H7 (cell line): ENCODE measurements at regions not wholly inside any gene's neighbourhood (a gene's known extent, or its start where the extent isn't known, plus 50 kb on each side); places are given as distances from the start of the nearest gene placed in this dataset.
"Not testable (repeated sequence)": the region's sequence is repeated elsewhere in the genome, so short reads cannot be mapped to it uniquely, and the experiment has no call there.

ENCODE experiments used
- DNase-seq: peaks from one replicate; pipeline ENCODE4 v3.0.0; 2012
- H3K27me3 ChIP-seq: 2 replicates; pipeline ENCODE4 v1.6.0; 2011; ENCODE audit warnings: mild to moderate bottlenecking, low read length; ENCODE audit not compliant: control insufficient read depth, insufficient read depth
- H3K36me3 ChIP-seq: replicated peaks from 2 replicates; pipeline ENCODE4 v1.5.1; 2011; ENCODE audit warnings: low read length; ENCODE audit not compliant: control insufficient read depth, insufficient read depth
- H3K4me3 ChIP-seq: 2 replicates; pipeline ENCODE4 v1.5.1; 2011; ENCODE audit warnings: low read depth, mild to moderate bottlenecking, control low read depth, low read length, moderate library complexity; ENCODE audit not compliant: insufficient read depth

DNA sequence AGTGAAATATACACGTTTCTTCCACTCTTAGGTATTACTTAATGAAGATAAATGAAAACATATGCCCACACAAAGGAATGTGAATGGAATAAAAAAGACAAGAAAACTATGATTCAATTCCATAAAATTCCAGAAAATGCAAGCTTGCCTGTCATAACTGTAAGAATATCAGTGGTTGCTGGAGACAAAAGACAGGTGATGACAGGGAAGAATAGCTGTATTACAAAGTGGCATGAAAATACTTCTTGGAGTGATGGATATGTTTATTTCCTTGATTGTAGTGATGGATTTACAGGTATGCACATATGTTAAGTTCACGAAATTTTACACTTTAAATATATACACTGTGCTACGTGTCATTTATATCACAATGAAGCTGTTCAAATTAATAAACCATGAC lies 553.3 kb downstream of the HTR1A start:
- Histone ChIP-seq H3K4me3 (no peak overlapping the region), H3K27me3 (no peaks in the 10 kb centered on the region), H3K36me3 (no peaks in the 10 kb centered on the region)
- DNase-seq: no peak

DNA sequence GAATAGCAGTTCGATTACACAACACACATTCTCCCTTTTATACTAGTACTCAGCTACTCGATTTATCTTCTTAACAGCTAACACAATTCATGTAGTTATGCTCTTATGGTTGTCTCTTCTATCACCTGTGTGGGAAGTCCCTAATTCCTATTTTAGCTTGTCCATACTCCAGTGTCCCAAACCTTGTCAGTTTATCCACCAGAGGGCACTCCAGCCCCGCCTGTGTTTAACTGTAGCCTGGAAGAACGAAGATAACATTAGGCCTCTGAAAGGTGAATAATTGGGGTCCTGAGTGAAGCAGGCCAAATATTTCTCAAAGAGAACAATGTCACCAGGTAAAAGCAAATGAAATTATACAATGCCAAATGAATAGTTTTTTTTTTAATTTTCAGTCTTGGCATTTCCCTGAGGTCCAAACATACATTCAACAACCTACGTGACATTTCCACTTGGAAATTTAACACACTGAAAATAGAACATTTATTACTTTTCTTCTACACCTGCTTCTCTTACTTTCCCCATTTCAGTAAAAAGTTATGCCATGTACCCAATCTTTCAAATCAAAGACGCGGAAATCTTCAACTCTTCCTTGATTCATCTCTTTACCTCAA lies 560.7 kb downstream of the HTR1A start:
- Histone ChIP-seq H3K36me3 (no peaks in the 10 kb centered on the region), H3K27me3 (no peaks in the 10 kb centered on the region), H3K4me3 (no peak overlapping the region)
- DNase-seq: peak; percentile 5

DNA sequence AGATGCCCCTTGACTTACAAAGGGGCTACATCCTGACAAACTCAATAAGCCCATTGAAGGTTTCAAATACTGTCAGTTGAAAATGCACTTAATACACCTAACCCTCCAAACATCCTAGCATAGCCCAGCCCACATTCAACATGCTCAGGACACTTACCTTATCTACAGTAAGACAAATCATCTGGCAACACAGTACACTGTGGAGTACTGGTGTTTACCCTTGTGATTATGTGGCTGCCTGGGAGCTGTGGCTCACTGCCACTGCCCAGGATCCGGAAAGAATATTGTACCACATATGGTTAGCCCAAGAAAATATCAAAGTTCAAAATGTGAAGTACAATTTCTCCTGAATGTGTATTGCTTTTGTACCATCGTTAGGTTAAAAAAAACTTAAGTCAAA lies 562.2 kb downstream of the HTR1A start:
- no peak for DNase-seq
- Histone ChIP-seq H3K4me3 (no peak overlapping the region), H3K36me3 (no peaks in the 10 kb centered on the region), H3K27me3 (no peaks in the 10 kb centered on the region)

DNA sequence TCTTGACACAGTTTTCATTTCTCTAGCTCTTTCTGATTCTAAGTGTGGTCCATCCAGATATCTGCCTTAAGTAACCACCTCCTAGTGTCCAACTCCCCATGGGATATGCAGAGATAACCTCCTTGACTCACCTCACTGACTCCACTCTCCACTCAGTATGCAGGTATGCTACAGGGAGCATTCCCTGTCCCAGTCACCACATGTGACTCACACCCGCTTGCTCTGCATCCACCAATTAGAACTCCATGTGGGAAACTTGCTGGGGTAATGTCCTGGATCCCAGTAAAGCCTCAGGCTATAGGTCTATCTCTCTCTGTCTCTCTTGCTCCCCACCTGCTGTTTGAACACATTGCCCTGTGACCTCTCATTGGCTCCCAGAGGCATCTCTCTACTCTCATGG lies 563.9 kb downstream of the HTR1A start:
- Histone ChIP-seq H3K4me3 (no peak overlapping the region), H3K27me3 (no peaks in the 10 kb centered on the region), H3K36me3 (no peaks in the 10 kb centered on the region)
- DNase-seq: no peak

DNA sequence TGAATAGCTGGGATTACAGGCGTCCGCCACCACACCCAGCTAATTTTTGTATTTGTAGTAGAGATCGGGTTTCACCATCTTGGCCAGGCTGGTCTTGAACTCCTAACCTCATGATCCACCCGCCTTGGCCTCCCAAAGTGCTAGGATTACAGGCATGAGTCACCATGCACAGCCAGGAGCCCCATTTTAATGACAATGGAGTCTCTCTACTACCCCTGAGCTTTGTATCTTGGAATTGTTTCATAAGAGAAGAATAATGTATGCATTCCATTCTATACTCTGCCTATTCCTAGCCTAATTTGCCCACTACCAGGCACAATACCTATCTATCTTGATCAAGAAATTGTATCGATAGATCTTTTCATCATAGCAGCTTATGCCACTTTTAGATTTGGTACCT lies 574.1 kb downstream of the HTR1A start:
- peak; percentile 2 for DNase-seq
- not testable (repeated sequence) for H3K36me3 ChIP-seq, H3K4me3 ChIP-seq, H3K27me3 ChIP-seq

DNA sequence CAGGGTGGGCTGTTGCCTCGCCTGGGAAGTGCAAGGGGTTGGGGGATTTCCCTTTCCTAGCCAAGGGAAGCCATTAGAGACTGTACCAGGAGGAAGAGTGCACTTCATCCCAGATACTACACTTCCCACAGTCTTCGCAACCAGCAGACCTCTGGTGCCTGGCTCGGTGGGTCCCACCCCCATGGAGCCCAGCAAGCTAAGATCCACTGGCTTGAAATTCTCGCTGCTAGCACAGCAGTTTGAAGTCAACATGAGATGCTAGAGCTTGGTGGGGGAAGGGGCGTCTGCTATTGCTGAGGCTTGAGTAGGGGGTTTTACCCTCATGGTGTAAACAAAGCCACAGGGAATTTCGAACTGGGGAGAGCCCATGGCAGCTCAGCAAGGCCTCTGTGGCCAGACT lies 586.4 kb downstream of the HTR1A start:
- H3K36me3 ChIP-seq: no peaks in the 10 kb centered on the region
- no peak for DNase-seq
- no peak overlapping the region for H3K4me3 ChIP-seq
- H3K27me3 ChIP-seq: no peaks in the 10 kb centered on the region

DNA sequence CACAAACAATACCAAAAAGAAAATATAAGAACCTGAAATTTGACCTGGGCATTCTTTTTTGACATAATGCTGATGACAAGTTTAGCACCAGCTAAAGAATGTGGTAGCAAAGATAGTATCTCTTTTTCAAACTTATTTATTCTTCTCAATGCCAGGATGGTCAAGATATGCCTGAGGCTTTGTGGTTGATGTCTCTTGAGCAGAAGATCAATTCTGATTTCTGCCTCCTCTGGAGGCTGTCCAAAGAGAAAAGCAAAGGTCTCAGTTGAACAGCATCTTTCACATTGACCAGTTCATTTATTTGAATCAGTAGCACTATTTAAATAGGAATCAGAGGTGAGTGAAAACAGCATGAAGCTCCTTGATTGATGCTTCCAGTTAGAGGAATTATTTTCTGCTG lies 588.2 kb downstream of the HTR1A start:
- Histone ChIP-seq H3K4me3 (no peak overlapping the region), H3K27me3 (no peaks in the 10 kb centered on the region), H3K36me3 (no peaks in the 10 kb centered on the region)
- no peak for DNase-seq

DNA sequence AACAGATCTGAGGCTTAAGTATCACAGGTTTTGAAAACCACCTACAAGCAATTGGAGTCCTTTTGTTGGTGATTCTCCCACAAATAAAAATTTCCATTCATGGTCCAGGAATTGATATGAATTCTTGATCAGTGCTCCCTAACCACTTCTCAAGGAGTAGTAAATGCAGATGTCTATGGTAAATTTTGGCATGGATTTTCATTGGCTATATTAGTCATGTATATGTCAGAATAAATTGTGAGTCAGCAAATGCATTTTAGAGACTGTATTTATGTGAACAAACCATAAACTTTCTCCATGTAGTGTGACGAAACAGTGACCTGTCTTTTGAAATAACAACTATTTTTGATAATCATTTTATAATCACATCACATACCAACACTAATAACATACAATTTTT lies 611.1 kb downstream of the HTR1A start:
- no peak overlapping the region for H3K4me3 ChIP-seq
- H3K27me3 ChIP-seq: no peaks in the 10 kb centered on the region
- no peaks in the 10 kb centered on the region for H3K36me3 ChIP-seq
- DNase-seq: no peak

DNA sequence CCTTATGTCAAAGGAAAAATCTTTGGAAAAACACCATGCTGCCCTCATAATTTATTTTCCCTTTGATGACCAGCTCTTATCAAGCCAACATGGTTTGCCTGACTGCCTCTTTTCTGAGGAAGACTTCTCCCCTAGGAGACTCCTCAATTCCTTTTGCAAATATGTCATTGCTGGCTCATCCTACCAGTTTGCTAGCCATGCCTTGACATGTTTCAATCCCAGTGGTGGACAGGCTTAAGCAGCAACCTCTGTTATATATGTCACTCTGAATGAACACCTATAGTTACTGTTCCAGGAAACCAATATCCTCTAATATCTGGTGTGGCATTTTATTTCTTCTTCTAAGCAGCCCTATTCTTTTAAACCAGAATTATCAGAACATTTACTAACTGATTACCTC lies 615.8 kb downstream of the HTR1A start:
- no peak overlapping the region for H3K4me3 ChIP-seq
- no peak for DNase-seq
- H3K27me3 ChIP-seq: no peaks in the 10 kb centered on the region
- no peaks in the 10 kb centered on the region for H3K36me3 ChIP-seq

DNA sequence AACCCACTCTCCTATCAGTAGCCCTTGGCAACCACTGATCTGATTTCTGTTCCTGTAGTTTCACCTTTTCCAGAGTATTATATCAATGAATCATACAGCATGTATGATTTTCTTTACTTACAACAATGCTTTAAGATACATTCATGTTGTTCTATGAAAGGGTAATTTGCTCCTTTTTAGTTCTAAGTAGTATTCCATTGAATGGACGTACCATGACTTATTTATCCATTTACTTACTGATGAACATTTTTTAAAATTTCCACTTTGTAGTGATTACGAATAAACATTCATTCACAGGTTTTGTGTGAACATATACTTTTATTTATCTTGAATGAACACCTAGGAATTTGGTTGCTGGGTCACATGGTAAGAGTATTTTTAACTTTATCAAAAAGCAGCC lies 620.8 kb downstream of the HTR1A start:
- H3K27me3 ChIP-seq: no peaks in the 10 kb centered on the region
- H3K4me3 ChIP-seq: no peak overlapping the region
- H3K36me3 ChIP-seq: no peaks in the 10 kb centered on the region
- DNase-seq: no peak

DNA sequence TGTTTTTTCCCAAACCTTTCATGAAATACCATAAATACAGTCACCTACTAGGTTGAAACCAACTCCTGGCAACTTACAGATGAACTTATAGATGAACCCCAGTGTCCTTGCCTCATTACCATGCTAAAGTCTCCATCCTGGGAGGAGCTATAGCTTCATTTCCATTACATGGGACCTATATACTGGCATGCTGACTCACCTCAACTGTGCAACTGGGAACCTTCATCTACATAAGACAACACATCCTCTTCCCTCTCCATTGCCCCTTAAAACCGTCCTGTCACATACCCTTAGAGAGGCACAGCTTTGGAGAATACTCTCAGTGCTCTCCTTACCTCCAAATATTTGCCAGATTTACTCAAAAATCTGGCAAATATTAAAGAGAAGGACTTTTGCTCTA lies 638.3 kb downstream of the HTR1A start:
- Histone ChIP-seq H3K4me3 (no peak overlapping the region), H3K36me3 (no peaks in the 10 kb centered on the region), H3K27me3 (no peaks in the 10 kb centered on the region)
- DNase-seq: peak; percentile 2

DNA sequence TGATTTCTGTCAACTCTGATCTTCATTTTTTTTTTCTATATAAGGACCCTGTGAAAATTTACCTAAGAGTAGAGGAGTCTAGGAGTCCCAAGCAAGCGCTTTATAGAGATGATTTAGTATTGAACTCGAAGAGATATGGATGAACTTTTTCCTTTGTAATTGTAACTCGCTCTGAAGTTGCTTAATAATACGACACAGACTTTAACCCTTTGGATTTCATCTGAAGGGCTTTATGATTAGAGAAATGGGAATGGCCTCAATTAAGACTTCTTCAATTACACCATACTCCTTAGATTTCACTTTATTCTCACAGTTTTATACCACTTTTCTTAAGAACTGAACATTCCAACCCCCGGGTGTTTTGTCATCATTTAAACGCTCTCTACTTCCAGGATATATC lies 647.7 kb downstream of the HTR1A start:
- no peaks in the 10 kb centered on the region for H3K36me3 ChIP-seq
- no peaks in the 10 kb centered on the region for H3K27me3 ChIP-seq
- DNase-seq: no peak
- H3K4me3 ChIP-seq: no peak overlapping the region

DNA sequence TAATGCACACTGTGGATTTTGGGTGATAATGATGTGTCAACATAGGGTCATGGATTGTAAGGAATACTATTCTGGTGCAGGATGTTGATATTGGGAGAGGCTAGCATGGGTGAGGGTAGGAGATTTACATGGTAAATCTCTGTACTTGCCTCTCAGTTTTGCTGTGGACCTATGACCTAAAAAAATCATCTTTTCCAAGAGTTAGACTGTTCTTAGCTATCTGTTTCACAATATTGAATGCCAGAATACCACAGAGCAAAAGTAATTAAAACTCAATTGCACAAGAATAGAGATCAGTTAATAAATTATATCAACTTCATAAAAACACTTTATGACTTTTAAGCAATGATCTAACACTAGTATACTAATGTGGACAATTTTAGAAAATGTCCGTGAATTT lies 651.6 kb downstream of the HTR1A start:
- no peaks in the 10 kb centered on the region for H3K36me3 ChIP-seq
- no peak for DNase-seq
- no peak overlapping the region for H3K4me3 ChIP-seq
- H3K27me3 ChIP-seq: no peaks in the 10 kb centered on the region

DNA sequence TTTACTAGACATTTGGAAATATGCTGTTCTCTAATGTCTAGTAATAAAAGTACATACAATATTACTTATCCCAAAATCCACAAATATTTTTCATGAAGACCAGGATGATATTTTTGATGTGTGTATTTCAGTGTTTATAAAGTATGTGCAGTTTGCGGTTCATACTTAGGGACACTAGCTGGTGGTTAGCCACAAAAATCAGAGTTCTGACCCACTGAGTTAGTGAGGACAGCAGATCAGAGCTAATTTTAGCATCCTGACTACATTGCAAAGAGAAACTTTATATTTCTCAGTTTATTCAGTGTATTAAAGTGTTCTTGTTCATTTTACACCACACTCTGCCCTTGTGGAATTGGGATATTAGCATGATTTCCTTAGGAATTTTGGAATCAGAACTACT lies 655.3 kb downstream of the HTR1A start:
- Histone ChIP-seq H3K27me3 (no peaks in the 10 kb centered on the region), H3K36me3 (no peaks in the 10 kb centered on the region), H3K4me3 (no peak overlapping the region)
- no peak for DNase-seq

DNA sequence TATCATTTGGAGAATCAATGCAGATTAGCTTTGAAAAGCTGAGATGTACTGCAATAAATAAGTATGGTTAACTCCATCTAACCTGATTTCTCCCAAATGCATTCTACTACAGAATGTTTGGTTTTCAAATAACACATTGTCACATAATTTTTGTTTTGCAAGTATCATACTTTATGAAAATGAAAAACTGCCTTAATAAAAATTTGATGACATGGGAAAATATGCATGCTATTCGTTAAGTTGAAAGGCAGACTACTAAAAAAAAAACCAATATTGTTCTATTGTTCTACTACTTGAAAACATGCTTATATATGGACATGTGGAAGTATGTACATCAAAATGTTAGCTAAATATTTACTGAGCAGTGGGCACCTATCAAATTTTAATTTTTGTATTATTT lies 668.9 kb downstream of the HTR1A start:
- no peaks in the 10 kb centered on the region for H3K36me3 ChIP-seq
- H3K4me3 ChIP-seq: no peak overlapping the region
- no peaks in the 10 kb centered on the region for H3K27me3 ChIP-seq
- DNase-seq: no peak

DNA sequence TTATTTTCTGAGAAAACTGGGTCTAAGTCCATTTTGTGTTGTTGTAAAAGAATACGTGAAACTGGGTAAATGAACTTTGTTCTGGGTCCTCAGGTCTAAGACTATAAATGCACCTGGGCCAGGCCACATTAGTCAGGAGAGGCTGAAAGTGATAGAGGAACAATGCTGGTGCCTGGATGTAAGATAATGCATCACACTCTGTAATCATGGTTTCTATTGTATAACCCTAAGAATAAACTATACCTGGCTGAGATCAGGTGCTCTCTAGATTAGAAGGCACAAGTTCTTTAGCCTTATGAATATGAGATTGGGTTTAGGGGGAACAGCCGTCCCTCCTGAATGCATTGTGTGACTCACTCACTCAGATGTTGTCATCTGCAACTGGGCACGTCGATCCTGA lies 675.5 kb downstream of the HTR1A start:
- no peaks in the 10 kb centered on the region for H3K27me3 ChIP-seq
- H3K36me3 ChIP-seq: no peaks in the 10 kb centered on the region
- no peak for DNase-seq
- H3K4me3 ChIP-seq: no peak overlapping the region
